HG02840 (cell line): ENCODE measurements at regions not wholly inside any gene's neighbourhood (a gene's known extent, or its start where the extent isn't known, plus 50 kb on each side); places are given as distances from the start of the nearest gene placed in this dataset.

Experiments used
- ATAC-seq: cut with Tn5 transposase; IDR thresholded peaks from one replicate; pipeline ENCODE4 v1.9.1; 2021; ENCODE audit warnings: mild to moderate bottlenecking, moderate library complexity, moderate number of reproducible peaks; ENCODE audit not compliant: unreplicated experiment, low FRiP score

DNA sequence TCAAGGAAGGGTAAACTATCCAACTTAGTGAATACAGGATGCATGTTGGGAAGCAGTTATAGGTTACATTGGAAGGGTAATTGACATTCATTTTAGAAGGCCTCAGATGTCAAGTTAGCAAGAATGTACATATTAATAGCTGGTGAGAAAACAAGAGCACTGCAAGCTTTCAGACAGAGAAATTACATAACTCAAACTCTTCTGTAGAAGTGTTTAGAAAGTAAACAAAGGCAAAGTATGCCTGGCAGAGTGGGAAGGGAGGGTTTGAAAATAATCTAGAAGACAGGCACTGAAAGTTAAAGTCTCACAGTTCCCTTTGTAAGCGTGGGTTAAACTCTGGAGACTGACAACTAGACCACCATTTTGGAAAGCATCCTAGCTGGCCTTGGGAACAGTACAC is 406.2 kb downstream of the ANKRD50 start:
- no peak for ATAC-seq

DNA sequence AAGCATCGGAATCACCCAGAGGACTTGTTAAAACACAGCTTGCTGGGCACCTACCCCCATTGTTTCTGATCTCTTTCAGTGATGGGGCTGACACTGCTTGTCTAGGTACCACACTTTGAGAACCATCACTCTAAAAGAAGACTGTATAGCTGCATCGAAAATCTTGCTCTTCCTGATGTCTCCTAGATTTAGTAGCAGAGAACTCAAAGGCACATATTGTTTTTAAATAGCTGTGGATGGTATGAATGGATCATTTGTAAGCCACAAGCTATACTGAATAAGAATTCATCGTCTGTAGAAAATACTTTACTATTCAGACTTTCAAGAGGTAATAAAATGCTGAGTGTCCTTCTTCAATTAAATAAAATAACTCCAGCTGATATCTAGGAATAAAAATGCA is 405.4 kb downstream of the ANKRD50 start:
- no peak for ATAC-seq

DNA sequence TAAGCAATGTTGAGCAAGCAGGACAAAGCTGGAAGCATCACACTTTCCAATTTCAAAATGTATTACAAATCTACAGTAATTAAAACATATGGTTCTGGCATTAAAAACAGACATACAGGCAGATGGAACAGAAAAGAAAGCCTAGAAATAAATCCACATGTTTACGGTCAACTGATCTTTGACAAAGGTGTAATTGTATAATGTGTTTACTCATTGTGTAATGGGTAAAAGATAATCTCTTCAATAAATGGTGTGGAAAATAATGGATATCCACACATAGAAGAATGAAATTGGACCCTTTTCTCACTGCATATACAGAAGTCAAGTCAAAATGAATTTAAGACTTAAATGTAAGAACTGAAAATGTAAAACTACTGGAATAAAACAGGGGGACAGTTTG is 394.2 kb downstream of the ANKRD50 start:
- no peak for ATAC-seq

DNA sequence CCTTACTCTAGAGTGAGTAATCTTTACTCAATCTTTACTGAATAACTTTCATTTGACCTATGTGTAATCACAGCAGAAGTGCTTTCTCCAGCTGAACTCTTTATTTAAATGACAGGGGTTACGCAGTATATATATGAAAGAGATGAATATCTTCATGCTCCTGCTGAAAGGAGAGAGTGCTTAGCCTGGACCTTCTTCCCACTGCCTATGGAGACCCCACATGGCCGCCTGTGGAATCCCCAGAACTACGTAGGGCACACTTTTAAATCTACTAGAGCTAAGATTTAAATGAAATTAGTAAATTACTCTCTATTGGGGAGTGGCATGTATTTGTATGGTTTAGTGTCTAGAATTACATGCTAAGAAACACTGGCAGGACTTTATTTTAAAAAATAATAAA is 391.2 kb downstream of the ANKRD50 start:
- no peak for ATAC-seq

- no peak for ATAC-seq
These were observed 390.1 kb downstream of the ANKRD50 start for GRCh38 chr4:124322234-124323065.

DNA sequence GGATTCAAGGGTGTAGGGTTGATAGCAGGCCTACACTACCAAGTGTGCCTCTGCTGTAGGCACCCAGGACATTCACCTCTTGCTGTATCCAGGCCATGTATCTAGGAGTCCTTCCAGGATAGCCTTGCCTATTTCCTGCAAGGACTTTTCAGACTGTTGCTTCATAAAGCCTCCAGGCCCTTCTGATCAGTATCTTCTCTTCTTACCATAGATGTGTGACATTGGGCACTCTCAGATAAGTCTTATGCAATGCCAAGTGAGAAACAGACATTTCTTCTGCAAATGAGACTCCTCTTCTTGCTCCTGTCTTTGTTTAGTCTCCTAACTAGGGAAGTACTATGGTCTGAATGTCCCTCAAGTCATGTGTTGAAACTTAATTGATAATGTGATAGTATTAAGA is 386.8 kb downstream of the ANKRD50 start:
- ATAC-seq, result no peak

- ATAC-seq, result no peak
These were observed 383.4 kb downstream of the ANKRD50 start for GRCh38 chr4:124329134-124329533.

DNA sequence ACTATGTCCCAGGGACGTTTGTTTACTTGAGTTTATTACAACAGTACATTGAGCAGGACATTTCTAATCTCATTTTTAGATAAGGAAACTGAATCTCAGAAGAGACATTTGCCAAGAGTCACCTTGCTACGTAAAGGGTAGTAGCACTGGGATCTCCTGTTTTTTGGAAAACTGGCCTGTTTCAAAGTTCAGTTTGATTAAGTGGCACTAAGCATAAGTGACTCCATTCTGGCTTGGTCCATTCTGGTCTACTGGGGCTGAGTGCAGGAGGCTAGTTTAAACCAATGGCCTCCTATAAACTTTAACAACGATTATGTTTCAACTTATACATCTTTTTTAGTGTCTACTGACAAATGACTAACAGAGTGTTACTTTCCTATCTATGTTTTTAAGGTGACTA is 382.5 kb downstream of the ANKRD50 start:
- ATAC-seq, result no peak

GRCh38 chr4:124331781-124332180 is 380.8 kb downstream of the ANKRD50 start:
- ATAC-seq, result no peak

- no peak for ATAC-seq
These were observed 379.1 kb downstream of the ANKRD50 start for GRCh38 chr4:124333466-124333865.

- ATAC-seq, result no peak
These were observed 378.4 kb downstream of the ANKRD50 start for GRCh38 chr4:124334119-124334518.

GRCh38 chr4:124337874-124338273 is 374.7 kb downstream of the ANKRD50 start:
- ATAC-seq, result no peak

DNA sequence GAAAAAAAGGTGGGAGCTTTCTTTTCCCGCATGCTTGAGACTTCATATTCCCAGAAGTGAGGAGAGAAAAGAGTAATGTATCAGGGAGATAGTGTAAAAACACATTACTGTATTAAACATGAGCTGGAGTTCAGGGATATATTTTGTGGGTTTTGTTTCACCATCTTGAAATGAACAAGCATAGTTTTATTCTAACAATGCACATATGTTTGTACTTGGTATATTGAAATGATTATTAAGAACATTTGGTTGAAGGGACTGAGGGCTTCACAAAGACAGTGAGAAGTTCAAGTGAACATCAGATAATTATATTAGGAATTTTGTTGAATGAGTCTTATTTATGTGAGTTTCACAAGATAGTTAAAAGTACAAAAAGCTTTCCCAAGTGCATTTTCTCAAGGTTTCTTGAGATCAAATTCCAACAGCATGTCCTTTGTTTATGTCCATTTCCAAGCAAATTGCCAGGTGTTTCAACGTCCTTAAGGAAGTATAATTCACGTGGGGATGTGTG is 368.8 kb downstream of the ANKRD50 start:
- ATAC-seq, result no peak

GRCh38 chr4:124372916-124373315 is 339.6 kb downstream of the ANKRD50 start:
- no peak for ATAC-seq

DNA sequence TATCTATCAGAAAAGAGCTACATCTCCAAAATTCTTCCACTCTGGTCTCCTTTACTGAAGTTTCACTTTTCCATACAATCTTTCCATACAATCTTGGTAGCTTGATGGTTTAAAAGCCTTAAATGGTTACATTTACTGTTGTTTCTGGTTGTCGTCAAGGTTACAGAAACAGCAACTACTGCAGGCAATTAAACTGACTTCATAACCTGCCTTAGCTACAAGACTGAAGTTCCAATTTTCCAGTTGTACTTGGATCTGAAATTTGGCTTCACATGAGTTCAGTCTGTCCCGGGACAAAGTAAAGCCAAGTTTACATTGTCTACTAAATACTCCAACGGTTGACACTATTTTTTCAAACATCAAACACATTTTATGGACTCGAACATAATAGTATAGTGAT is 326.4 kb downstream of the ANKRD50 start:
- ATAC-seq, result no peak

DNA sequence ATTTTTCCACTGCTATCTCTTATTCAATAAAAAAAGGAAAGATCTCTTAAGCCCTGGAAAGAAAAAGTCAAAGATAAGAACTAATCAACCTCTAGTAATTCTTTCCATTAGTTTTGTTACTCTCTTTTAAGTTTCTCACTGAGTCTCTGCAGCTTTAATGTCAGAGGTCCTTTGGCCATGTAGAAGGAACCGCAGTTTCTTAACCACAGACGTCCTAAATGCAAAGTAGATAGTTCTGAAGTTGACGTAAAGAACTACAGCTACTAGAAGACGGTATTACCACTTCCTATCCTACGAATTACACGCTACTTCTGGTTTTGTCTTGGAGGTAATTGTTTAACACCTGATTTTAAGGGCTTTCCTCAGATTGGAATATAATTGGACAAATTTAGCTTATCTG is 325.9 kb downstream of the ANKRD50 start:
- ATAC-seq, result no peak

DNA sequence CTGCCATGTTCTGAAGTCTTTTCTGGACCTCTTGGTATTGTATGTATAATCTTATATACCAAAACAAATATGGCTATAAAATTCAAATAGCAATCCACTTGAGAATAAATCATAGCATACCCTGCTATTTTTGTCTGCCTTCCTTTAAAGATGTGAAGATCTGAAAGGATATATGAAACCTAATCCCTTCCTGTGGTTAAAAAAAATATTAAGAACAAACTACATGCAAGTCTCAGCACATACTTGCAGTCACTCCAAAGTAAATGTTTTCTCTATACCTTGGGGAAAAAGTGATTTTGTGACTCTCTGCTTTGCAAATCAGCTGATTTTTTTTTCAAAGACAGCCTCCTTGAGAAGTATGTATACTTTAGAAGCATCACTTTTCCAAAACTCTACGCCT is 322.9 kb downstream of the ANKRD50 start:
- ATAC-seq, result no peak

DNA sequence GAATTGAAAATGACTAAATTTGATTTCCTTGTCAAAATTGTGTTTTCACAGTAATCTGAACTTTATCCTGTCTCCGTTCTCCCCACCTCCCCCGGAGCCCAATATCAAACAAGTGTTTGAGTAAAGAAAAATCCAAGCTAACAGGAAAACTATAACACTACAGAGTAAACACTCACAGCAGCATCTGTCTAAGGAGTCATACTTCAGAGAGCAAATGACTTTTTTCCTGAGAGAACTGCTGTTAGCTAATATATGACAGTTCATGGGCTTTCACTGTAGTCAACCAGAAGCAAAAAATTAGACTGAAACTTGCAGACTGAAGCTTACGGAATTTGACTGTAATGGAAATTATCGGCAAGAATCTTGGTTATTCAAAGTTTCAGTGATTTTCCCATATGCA is 321.7 kb downstream of the ANKRD50 start:
- no peak for ATAC-seq

DNA sequence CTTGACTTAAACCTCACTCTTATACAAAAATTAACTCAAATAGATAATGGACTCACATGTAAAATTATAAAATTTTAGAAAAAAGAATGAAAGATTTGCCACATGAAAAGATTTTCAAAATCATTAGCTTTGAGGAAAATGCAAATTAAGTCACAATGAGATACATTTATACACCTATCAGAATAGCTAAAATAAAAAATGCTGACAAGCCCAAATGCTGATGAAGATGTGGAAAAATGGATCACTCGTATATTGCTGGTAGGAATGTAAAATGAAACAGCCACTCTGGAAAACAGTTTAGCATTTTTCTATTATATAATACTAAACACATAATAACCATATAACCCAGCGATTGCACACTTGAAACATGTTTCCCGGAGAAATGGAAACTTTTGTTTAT is 316.2 kb downstream of the ANKRD50 start:
- no peak for ATAC-seq

DNA sequence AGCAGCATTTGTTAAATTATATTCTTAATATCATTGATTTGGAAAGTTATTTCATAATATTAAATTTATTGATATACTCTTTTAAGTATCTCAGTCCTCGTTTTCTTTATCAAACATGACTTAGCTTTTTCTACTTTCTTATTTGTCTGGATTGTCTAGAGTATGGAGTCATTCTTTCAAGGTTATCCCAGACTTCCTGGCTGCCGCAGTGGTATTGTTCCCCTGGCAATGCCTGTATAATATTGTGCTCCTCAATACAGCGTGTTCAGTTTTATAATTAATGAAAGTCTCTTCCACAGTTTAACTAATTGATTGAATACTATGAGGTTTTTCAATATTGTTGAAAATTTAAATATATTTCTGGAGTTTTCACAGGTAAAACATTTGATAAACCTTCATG is 310.9 kb downstream of the ANKRD50 start:
- no peak for ATAC-seq

DNA sequence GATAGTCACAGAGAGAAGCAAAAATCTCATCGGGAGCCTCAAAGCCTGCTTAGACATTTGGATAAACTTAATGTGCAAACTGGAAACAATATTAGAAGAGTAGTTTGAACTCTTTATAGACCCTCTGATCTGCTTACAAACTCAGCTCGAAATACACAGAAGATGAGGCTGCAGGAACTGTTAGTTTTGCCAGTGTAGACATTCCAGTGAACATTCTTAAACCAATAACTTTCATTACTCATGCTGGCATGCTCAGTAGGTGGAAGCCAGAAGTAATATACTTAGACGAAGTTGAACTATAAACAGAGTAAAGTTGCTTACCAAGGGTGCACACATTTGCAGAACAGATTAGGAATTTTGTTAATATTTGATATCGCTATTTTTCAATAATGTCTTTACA is 303.5 kb downstream of the ANKRD50 start:
- no peak for ATAC-seq

GRCh38 chr4:124414276-124415040 is 298.1 kb downstream of the ANKRD50 start:
- ATAC-seq, result no peak
